IPS DF 6.9 (cell line): ENCODE measurements at regions not wholly inside any gene's neighbourhood (a gene's known extent, or its start where the extent isn't known, plus 50 kb on each side); places are given as distances from the start of the nearest gene placed in this dataset.
"Not testable (repeated sequence)": the region's sequence is repeated elsewhere in the genome, so short reads cannot be mapped to it uniquely, and the experiment has no call there.

ENCODE experiments used
- DNase-seq: peaks from one replicate; pipeline ENCODE4 v3.0.0-alpha.2; 2013; ENCODE audit warnings: low read depth, low spot score
- H3K27ac ChIP-seq: one replicate; pipeline ENCODE4 v1.5.1; 2013; ENCODE audit warnings: low read length, control low read depth
- H3K27me3 ChIP-seq: 2 replicates; pipeline ENCODE4 v1.6.1; 2013; ENCODE audit warnings: mild to moderate bottlenecking, low read length; ENCODE audit not compliant: control insufficient read depth, insufficient read depth
- H3K36me3 ChIP-seq: 2 replicates; pipeline ENCODE4 v1.6.1; 2013; ENCODE audit warnings: low read length; ENCODE audit not compliant: control insufficient read depth, insufficient read depth
- H3K4me1 ChIP-seq: 2 replicates; pipeline ENCODE4 v1.6.1; 2013; ENCODE audit warnings: low read length; ENCODE audit not compliant: control insufficient read depth, insufficient read depth
- H3K4me3 ChIP-seq: 2 replicates; pipeline ENCODE4 v1.5.1; 2013; ENCODE audit warnings: mild to moderate bottlenecking, low read length
- H3K9me3 ChIP-seq: 2 replicates; pipeline ENCODE4 v1.6.1; 2013; ENCODE audit warnings: low read length, inconsistent platforms; ENCODE audit not compliant: control insufficient read depth, insufficient read depth
- WGBS: extraction: QIAGEN DNeasy Blood & Tissue Kit; methylation state at CpG from one replicate; pipeline ENCODE4 v1.1.7; 2013; ENCODE audit warnings: mixed read lengths, missing lambda C conversion rate; ENCODE audit not compliant: insufficient read length, insufficient coverage; 5-methylcytosine and 5-hydroxymethylcytosine counted together

DNA sequence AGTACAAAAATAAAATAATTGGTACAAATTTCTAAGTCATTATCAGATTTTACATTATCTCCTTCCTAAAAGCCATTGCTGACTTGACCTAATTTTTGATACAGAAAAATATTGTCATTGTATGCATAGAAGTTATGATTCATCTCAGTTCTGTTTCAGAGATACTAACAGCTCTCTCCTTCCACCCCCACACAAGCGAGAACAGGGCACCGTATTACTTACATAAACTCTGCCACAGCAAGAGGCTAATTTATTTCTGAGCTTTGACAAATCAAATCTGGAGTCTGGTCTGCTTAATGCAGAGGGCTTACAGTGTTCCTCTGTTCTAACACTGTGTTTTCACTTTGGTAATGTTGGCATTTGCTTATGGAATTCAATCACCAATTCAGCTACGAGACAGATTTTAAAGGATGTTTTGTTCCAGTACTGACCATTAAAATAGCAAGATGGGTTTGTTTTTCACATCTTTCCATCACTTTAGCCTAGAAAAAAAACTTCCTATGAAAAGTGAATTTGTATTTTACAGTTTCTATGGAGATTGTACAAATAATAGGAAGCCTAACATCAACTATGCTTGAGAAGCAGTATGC lies 181.8 kb downstream of the USP46 start:
- WGBS = no CpG with 5 or more reads among the region's 3 CpGs
- Histone ChIP-seq H3K9me3 (no peaks in the 10 kb centered on the region), H3K27ac (no peak overlapping the region), H3K4me3 (no peak overlapping the region), H3K4me1 (no peaks in the 10 kb centered on the region), H3K36me3 (no peaks in the 10 kb centered on the region), H3K27me3 (no peaks in the 10 kb centered on the region)
- DNase-seq = no peak

DNA sequence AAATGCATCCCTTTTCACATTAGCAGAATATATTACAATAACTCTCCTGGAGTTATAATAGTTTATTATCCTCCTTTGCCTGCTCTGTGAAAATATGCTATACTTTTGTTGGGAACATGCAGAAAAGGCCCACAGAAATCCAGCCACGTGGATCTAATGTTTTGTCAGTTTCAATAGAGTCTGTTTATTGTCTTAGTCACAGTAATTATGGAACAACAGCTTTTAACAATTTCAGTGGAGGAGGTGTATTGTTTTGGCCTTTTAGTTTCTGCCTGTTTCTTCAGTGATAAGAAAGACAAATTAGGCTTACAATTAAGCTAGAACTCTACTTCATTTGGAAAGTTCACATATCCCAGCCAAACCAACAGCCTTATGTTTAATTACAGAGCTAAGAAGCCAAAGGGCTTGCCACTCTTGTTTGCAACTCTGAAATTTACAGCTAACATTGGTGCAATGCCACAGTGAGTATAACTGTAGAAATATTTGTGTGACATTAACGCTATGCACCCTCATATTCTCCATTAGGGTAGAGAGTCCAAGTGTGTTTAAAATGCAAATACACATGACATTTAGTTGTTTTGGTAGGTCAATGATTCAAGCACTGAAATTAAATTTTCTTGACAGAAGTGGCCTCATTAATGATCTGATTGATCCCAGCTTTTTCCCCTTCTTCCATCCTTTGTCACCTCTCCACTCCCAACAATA lies 175.8 kb downstream of the USP46 start:
- WGBS = no CpG with 5 or more reads among the region's 2 CpGs
- no peak for DNase-seq
- no peaks in the 10 kb centered on the region for H3K36me3 ChIP-seq
- no peaks in the 10 kb centered on the region for H3K27me3 ChIP-seq
- H3K27ac ChIP-seq = no peak overlapping the region
- no peaks in the 10 kb centered on the region for H3K4me1 ChIP-seq
- H3K9me3 ChIP-seq = no peaks in the 10 kb centered on the region
- H3K4me3 ChIP-seq = no peak overlapping the region

DNA sequence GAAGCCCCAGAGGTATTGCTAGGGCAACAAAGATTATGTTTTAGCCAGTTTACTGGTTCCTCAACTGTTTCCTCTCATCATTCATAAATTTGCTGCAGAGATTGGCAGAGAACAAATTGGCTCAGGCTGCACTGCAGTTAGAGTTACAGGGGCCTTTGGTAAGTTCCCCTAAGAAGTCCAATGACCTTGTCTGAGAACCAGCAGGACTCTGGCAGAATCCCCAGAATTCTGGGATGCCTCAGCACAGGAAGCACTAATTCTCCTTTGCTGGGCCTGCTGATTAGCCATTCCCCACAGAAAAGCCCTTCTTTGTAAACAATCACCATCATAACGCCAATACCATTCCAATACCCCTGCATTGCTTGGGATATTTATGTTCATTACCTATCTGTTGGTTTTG lies 151.3 kb downstream of the USP46 start:
- Histone ChIP-seq H3K9me3 (no peaks in the 10 kb centered on the region), H3K36me3 (no peaks in the 10 kb centered on the region), H3K27me3 (no peaks in the 10 kb centered on the region), H3K27ac (no peak overlapping the region), H3K4me1 (no peaks in the 10 kb centered on the region), H3K4me3 (no peak overlapping the region)
- no peak for DNase-seq
- no CpG with 5 or more reads among the region's 1 CpG for WGBS

DNA sequence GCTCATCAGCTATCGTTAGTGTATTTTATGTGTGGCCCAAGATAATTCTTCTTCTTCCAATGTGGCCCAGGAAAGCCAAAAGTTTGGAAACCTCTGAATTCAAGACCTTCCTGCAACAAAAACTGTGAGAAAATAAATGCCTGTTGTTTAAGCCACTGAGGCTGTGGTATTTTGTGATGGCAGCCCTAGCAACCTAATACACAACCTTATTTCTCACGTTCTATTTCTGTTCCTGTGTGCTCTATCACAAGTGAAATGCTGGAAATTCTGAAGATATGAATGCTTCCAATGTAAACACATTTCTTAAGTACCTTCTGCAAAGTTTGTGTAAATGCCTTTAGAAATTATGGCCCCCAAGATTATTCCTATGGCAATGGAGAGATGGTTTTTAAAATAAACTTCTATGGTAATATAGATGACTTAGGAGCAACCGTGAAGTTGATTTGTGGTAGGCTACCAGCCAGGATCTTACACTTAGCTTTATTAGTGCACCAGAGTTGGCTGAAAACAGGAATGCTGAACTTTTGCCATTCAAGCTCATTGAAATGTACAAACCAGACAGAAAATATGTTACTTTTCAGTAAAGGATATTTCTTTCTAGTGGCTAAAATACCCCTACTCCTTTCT lies 148.0 kb downstream of the USP46 start:
- H3K36me3 ChIP-seq = no peaks in the 10 kb centered on the region
- H3K27me3 ChIP-seq = no peaks in the 10 kb centered on the region
- no peak overlapping the region for H3K4me3 ChIP-seq
- H3K27ac ChIP-seq = no peak overlapping the region
- no peak for DNase-seq
- no CpG with 5 or more reads among the region's 3 CpGs for WGBS
- no peaks in the 10 kb centered on the region for H3K4me1 ChIP-seq
- H3K9me3 ChIP-seq = no peaks in the 10 kb centered on the region

DNA sequence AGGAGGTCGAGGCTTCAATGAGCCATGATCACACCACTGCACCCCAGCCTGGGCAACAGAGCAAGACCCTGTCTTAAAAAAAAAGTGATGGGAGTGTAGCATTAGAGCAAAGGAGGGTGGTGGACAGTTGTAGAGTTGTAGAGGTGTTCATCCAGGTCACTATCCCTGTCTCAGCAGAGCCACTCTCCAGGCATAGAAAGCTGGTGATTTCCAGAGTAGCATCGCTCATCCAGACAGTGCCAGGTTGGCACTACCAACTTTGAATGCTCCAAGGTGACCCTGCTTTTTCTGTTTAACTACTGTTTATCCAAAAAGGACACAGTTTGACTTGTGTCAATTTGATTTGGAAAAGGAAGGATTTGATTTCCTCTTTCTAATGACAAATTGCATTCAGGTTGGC lies 147.3 kb downstream of the USP46 start:
- DNase-seq = no peak
- H3K9me3 ChIP-seq = no peaks in the 10 kb centered on the region
- no CpG with 5 or more reads among the region's 2 CpGs for whole genome bisulfite sequencing
- H3K4me3 ChIP-seq = no peak overlapping the region
- H3K36me3 ChIP-seq = no peaks in the 10 kb centered on the region
- H3K27me3 ChIP-seq = no peaks in the 10 kb centered on the region
- H3K4me1 ChIP-seq = no peaks in the 10 kb centered on the region
- no peak overlapping the region for H3K27ac ChIP-seq

DNA sequence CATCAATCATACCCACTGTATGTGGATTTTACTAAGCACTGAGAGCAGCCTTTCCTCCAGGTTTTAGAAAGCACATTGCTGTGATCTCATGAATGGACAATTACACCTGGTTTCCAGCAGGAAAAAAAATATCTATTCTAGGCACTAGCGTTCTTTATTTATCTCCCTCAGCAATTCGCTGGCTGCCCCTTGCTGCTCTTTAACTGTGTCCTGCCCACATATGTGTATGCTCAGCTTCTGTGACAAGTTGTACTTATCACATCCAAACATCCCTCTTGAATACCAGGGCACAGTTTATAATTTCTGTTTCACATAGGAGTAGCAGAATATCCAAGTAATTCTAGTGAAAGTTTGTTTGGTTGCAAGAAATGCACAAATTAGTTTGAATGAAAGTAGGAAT lies 146.8 kb downstream of the USP46 start:
- WGBS = no CpG with 5 or more reads among the region's 2 CpGs
- H3K4me3 ChIP-seq = no peak overlapping the region
- H3K36me3 ChIP-seq = no peaks in the 10 kb centered on the region
- H3K4me1 ChIP-seq = no peaks in the 10 kb centered on the region
- H3K27me3 ChIP-seq = no peaks in the 10 kb centered on the region
- DNase-seq = no peak
- no peaks in the 10 kb centered on the region for H3K9me3 ChIP-seq
- no peak overlapping the region for H3K27ac ChIP-seq

DNA sequence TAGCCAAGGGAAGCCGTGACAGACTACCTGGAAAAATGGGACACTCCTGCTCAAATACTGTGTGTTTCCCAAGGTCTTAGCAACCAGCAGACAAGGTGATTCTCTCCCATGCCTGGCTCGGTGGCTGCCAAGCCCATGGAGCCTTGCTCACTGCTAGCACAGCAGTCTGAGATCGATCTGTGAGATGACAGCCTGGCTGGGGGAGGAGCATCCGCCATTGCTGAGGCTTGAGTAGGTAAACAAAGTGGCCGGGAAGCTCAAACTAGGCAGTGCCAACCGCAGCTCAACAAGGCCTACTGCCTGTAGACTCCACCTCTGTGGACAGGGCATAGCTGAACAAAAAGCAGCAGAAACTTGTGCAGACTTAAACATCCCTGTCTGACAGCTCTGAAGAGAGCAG lies 137.0 kb downstream of the USP46 start:
- H3K36me3 ChIP-seq, H3K27me3 ChIP-seq, H3K9me3 ChIP-seq, DNase-seq, H3K27ac ChIP-seq, H3K4me3 ChIP-seq, H3K4me1 ChIP-seq: not testable (repeated sequence)
- WGBS = no CpG with 5 or more reads among the region's 6 CpGs

DNA sequence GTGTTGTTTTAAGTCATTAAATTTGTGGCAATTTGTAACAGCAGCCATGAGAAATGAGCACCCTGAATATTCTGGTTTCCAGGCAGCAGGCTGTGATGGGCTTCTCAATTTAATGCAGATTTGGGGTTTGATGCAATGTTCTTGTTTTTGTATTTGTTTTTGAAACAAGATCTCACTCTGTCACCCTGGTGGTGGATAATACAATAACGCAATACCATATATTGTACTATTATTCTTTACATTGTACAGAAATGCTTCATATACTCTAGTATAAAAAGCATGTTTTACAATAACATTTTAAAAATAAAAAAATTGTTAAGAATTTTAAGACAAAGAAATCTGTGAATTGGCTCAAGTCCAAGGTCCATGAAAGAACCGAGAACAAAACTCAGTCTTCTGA lies 129.1 kb downstream of the USP46 start:
- Histone ChIP-seq H3K27me3 (no peaks in the 10 kb centered on the region), H3K9me3 (no peaks in the 10 kb centered on the region), H3K4me3 (no peak overlapping the region), H3K36me3 (no peaks in the 10 kb centered on the region), H3K27ac (no peak overlapping the region), H3K4me1 (no peaks in the 10 kb centered on the region)
- no peak for DNase-seq
- WGBS = no CpG with 5 or more reads among the region's 2 CpGs

DNA sequence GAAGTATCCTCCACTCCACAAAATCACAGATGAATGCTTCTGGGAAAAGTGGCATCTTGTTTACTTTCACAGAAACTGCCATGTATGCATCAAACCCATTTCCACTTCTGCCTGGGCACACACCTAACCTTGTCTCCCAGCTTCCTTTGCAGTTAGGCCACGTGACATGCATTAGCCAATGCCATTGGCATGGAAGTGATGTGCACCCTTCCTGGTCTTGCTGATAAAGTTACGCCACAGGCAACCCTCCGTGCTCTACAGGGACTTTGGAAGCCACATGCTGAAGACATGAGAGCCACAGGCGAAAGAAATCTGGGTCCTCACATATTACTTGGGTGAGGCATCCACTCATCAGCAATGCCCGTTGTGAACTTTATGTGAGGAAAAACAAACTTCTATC lies 123.3 kb downstream of the USP46 start:
- Histone ChIP-seq H3K36me3 (no peaks in the 10 kb centered on the region; the same call in 1 of the 2 replicates), H3K27me3 (no peaks in the 10 kb centered on the region), H3K27ac (no peak overlapping the region), H3K9me3 (no peaks in the 10 kb centered on the region), H3K4me1 (no peaks in the 10 kb centered on the region), H3K4me3 (no peak overlapping the region)
- DNase-seq = no peak
- no CpG with 5 or more reads among the region's 5 CpGs for WGBS
